Loucy (cell line): ENCODE measurements at regions not wholly inside any gene's neighbourhood (a gene's known extent, or its start where the extent isn't known, plus 50 kb on each side); places are given as distances from the start of the nearest gene placed in this dataset.

ENCODE experiments used
- CTCF ChIP-seq: fragments of 200-600 bp; sonication (generic); conservative IDR thresholded peaks from 2 replicates; pipeline ENCODE4 v1.5.1; 2014; ENCODE audit warnings: mild to moderate bottlenecking, antibody characterized with exemption, low read length
- EZH2phosphoT487 ChIP-seq: fragments of 200-600 bp; IDR thresholded peaks from 2 replicates; pipeline ENCODE4 v1.6.1; 2018; ENCODE audit warnings: antibody characterized with exemption, mild to moderate bottlenecking, moderate library complexity, borderline replicate concordance

GRCh38 chr2:189300916-189301315 lies 121.4 kb upstream of the COL5A2 start:
- TF ChIP-seq CTCF = no peak
- no peak for TF ChIP-seq EZH2phosphoT487
